Neural progenitor cell (in vitro differentiated cells): ENCODE measurements at regions not wholly inside any gene's neighbourhood (a gene's known extent, or its start where the extent isn't known, plus 50 kb on each side); places are given as distances from the start of the nearest gene placed in this dataset.

ENCODE experiments used
- EZH2 ChIP-seq: fragments of 200-600 bp; sonication (generic); IDR thresholded peaks from 2 replicates; pipeline ENCODE4 v1.6.1; 2017; ENCODE audit warnings: antibody characterized with exemption, mild to moderate bottlenecking, moderate library complexity
- TF ChIP-seq, protein P1 (sequence below): fragments of 200-600 bp; sonication (generic); IDR thresholded peaks from 2 replicates; pipeline ENCODE4 v1.5.1; 2017; ENCODE audit warnings: antibody characterized with exemption, mild to moderate bottlenecking

DNA sequence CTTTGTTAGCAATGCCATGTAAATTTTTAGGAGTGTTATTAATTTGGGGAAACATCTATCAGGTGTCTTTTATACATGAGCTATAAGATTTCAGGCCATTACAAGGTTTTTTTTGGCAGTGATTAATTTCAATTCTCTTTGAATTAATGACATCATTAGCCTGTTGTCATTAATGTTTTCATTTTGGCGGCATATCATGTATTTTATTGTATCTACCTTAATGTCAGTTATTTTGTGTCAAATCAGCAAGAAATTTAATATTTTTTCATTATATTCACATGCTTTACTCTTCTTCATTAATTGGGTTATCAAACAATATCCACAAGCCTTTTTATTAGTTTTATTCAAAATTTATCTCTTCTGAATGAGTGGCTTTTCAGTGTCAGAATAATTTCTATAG lies 153.0 kb upstream of the CAND1 start:
- TF ChIP-seq, protein P1, sequence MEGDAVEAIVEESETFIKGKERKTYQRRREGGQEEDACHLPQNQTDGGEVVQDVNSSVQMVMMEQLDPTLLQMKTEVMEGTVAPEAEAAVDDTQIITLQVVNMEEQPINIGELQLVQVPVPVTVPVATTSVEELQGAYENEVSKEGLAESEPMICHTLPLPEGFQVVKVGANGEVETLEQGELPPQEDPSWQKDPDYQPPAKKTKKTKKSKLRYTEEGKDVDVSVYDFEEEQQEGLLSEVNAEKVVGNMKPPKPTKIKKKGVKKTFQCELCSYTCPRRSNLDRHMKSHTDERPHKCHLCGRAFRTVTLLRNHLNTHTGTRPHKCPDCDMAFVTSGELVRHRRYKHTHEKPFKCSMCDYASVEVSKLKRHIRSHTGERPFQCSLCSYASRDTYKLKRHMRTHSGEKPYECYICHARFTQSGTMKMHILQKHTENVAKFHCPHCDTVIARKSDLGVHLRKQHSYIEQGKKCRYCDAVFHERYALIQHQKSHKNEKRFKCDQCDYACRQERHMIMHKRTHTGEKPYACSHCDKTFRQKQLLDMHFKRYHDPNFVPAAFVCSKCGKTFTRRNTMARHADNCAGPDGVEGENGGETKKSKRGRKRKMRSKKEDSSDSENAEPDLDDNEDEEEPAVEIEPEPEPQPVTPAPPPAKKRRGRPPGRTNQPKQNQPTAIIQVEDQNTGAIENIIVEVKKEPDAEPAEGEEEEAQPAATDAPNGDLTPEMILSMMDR, result no peak
- no peak for TF ChIP-seq EZH2
